Ovary (tissue), 3 donors: ENCODE measurements at regions not wholly inside any gene's neighbourhood (a gene's known extent, or its start where the extent isn't known, plus 50 kb on each side); places are given as distances from the start of the nearest gene placed in this dataset.

ENCODE experiments used
- CTCF ChIP-seq, 3 donors: fragments of 450-650 bp in 2 of 3; fragments of 200-600 bp in 1 of 3; IDR thresholded peaks; one replicate each; pipeline versions ENCODE4 v1.5.1 to v1.8.0; 2016 to 2022; ENCODE audit warnings: antibody characterized with exemption in 3 of 3, mild to moderate bottlenecking in 1 of 3
- EP300 ChIP-seq: sonication (generic); formaldehyde crosslinking; IDR thresholded peaks from one replicate; pipeline ENCODE4 v1.6.1; 2017; ENCODE audit warnings: antibody characterized with exemption
- donor health status: DM: no; HTN: no; CAD: no.

GRCh38 chr5:109928046-109928445 lies 238.3 kb downstream of the MAN2A1 start:
- TF ChIP-seq CTCF (IDR thresholded peaks at IDR 0.05) (no peak), EP300 (no peak)
